H54 (cell line): ENCODE measurements at regions not wholly inside any gene's neighbourhood (a gene's known extent, or its start where the extent isn't known, plus 50 kb on each side); places are given as distances from the start of the nearest gene placed in this dataset.

ENCODE experiments used
- DNase-seq: peaks from one replicate; pipeline ENCODE4 v3.0.0; 2011; ENCODE audit warnings: low spot score, mixed read lengths; ENCODE audit not compliant: insufficient read length
- FAIRE-seq: peaks from 3 replicates; lab custom pipeline; 2011; peaks lifted over from hg19 to GRCh38; lab: Jason Lieb, UNC
- POLR2A ChIP-seq: IDR thresholded peaks from 2 replicates; pipeline ENCODE4 v1.6.1; 2011; ENCODE audit warnings: low read depth, mild to moderate bottlenecking, low read length

GRCh38 chr1:229208481-229208880 lies 62.4 kb upstream of the RAB4A start:
- DNase-seq (no peak), FAIRE-seq (no peak)
- TF ChIP-seq POLR2A = no peak

- TF ChIP-seq POLR2A = no peak
- FAIRE-seq (no peak), DNase-seq (no peak)
These were observed 61.5 kb upstream of the RAB4A start for GRCh38 chr1:229209386-229209785.

- FAIRE-seq = no peak
These were observed 61.1 kb upstream of the RAB4A start for GRCh38 chr1:229209816-229210215.

GRCh38 chr1:229210844-229211243 lies 60.1 kb upstream of the RAB4A start:
- no peak for TF ChIP-seq POLR2A
- FAIRE-seq (no peak), DNase-seq (no peak)

More at GRCh38 chr1:229209816-229210215, 61.1 kb upstream of the RAB4A start:
- DNase-seq = no peak
- no peak for TF ChIP-seq POLR2A

- no peak for FAIRE-seq
- TF ChIP-seq POLR2A = no peak
These were observed 57.1 kb upstream of the RAB4A start for GRCh38 chr1:229213797-229214196.

GRCh38 chr1:229217716-229218115 lies 53.2 kb upstream of the RAB4A start:
- DNase-seq = no peak
- no peak for FAIRE-seq
- no peak for TF ChIP-seq POLR2A

More at GRCh38 chr1:229213797-229214196, 57.1 kb upstream of the RAB4A start:
- DNase-seq = no peak

- TF ChIP-seq POLR2A = no peak
- no peak for FAIRE-seq
- no peak for DNase-seq
These were observed 52.3 kb upstream of the RAB4A start for GRCh38 chr1:229218612-229219025.

- FAIRE-seq = no peak
- DNase-seq = no peak
- TF ChIP-seq POLR2A = no peak
These were observed 50.6 kb upstream of the RAB4A start for GRCh38 chr1:229220163-229220846.

GRCh38 chr1:229221106-229222019 lies 49.5 kb upstream of the RAB4A start:
- FAIRE-seq (no peak), DNase-seq (no peak)
- no peak for TF ChIP-seq POLR2A
